ENCODE measurements at regions not wholly inside any gene's neighbourhood (a gene's known extent, or its start where the extent isn't known, plus 50 kb on each side); places are given as distances from the start of the nearest gene placed in this dataset.
"Not testable (repeated sequence)": the region's sequence is repeated elsewhere in the genome, so short reads cannot be mapped to it uniquely, and the experiment has no call there.

DNA sequence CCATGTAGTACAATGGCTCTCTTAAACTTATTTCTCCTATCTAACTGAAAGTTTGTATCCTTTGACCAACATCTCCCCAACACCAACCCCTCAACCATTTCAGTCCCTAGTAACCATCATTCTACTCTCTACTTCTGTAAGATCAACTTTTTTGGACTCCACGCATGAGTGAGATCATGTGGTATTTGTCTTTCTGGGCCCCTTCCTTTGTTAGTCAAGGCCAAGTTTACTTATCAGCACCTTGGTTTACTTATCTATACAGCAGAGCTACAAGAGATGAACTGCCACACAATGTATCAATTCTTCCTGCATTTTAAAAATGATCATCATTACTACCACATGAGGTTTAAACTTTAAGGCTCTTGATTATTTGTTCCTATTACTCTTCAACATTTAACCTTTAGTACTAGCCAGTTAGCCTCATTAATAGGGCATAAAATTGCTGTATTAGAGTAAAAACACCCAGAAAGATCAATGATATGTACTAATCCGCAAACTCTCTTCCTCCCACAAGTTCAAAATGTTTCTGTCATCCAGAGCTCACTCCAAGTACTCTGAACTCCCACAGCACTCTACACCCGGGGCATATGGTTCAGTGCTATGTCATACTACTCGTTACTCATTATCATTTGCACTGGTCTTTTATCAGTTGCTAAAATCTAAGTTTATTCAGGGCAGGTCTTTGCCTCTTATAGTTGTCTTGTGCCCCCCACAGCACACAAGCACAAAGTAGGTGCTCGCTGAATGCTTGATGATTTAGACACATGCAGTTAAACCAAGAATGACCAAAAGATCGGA lies 145.7 kb upstream of the ADAMTS3 start:
- intact Hi-C loops (cut with DNase I; ENCODE audit: low total_unique reads): no loop called here
- Histone ChIP-seq H3K27me3 (no peaks in the 10 kb centered on the region), H3K27ac (no peak overlapping the region), H3K4me1 (peaks cover 0 to 5% (median 0%) of the 10 kb centered on the region in 4 donors), H3K4me3 (no peak overlapping the region), H3K36me3 (no peaks in the 10 kb centered on the region), H3K9me3 (no peaks in the 10 kb centered on the region)
- no peak for TF ChIP-seq CTCF (IDR thresholded peaks at IDR 0.05)
- no peak for DNase-seq

- intact Hi-C loops (cut with DNase I; ENCODE audit: low total_unique reads): no loop called here
Measured at GRCh38 chr4:72712997-72713396, 144.0 kb upstream of the ADAMTS3 start.

DNA sequence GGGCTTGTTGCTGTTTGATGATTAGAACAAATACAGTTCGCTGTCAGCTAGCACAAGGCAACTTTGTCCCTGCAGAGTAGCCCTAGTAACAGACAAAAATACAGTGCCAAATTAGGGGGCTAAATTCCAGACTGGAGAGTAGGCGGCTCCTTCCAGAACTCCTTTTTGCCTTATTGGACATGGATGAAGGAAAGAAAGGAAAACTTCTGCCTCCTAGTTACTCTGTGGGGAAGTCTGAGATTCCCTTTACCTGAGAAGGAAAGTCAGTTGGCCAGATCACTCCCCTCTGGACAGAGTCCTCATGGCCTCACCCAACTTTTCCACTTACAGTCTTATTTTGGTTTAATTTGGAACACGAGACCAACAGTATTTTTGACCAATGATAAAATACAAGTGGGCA lies 140.5 kb upstream of the ADAMTS3 start:
- no peak for DNase-seq

More at GRCh38 chr4:72712997-72713396, 144.0 kb upstream of the ADAMTS3 start:
- Histone ChIP-seq H3K4me3 (no peak overlapping the region), H3K4me1 (peaks cover 0 to 8% (median 0%) of the 10 kb centered on the region in 4 donors), H3K36me3 (no peaks in the 10 kb centered on the region), H3K9me3 (no peaks in the 10 kb centered on the region), H3K27me3 (no peaks in the 10 kb centered on the region), H3K27ac (no peak overlapping the region)
- TF ChIP-seq CTCF (IDR thresholded peaks at IDR 0.05): no peak
- DNase-seq: no peak

DNA sequence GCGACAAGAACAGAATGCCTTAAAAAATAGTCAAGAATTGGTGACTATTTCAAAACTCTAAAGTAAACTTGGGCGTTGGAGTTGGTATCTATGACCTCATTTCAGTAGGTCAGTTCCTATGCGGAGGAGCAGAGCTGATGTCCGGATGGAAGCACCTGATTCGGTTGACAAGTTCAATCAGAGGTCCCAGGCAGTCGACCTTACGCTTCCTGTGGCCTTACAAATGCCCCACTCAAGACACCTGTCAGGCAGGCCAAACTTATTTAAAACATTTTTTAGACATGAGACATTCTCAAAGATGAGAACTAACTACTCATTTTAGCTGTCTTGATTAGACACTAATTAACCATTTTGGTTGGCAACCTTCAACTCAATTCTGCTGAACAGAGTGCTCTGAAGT lies 137.7 kb upstream of the ADAMTS3 start:
- intact Hi-C loops (cut with DNase I; ENCODE audit: low total_unique reads): no loop called here
- no peak for TF ChIP-seq CTCF (IDR thresholded peaks at IDR 0.05)
- peaks cover 0 to 3% (median 0%) of the 10 kb centered on the region in 4 donors for H3K4me1 ChIP-seq
- H3K4me3 ChIP-seq: no peak overlapping the region
- H3K36me3 ChIP-seq: no peaks in the 10 kb centered on the region
- H3K27me3 ChIP-seq: no peaks in the 10 kb centered on the region
- H3K9me3 ChIP-seq: no peaks in the 10 kb centered on the region
- H3K27ac ChIP-seq: no peak overlapping the region
- DNase-seq: no peak

More for the DNA sequence above, 140.5 kb upstream of the ADAMTS3 start:
- Histone ChIP-seq H3K36me3 (no peaks in the 10 kb centered on the region), H3K27me3 (no peaks in the 10 kb centered on the region), H3K27ac (no peak overlapping the region), H3K4me1 (peaks cover 0 to 8% (median 0%) of the 10 kb centered on the region in 4 donors), H3K9me3 (no peaks in the 10 kb centered on the region), H3K4me3 (no peak overlapping the region)
- intact Hi-C loops (cut with DNase I; ENCODE audit: low total_unique reads): no loop called here
- TF ChIP-seq CTCF (IDR thresholded peaks at IDR 0.05): no peak

DNA sequence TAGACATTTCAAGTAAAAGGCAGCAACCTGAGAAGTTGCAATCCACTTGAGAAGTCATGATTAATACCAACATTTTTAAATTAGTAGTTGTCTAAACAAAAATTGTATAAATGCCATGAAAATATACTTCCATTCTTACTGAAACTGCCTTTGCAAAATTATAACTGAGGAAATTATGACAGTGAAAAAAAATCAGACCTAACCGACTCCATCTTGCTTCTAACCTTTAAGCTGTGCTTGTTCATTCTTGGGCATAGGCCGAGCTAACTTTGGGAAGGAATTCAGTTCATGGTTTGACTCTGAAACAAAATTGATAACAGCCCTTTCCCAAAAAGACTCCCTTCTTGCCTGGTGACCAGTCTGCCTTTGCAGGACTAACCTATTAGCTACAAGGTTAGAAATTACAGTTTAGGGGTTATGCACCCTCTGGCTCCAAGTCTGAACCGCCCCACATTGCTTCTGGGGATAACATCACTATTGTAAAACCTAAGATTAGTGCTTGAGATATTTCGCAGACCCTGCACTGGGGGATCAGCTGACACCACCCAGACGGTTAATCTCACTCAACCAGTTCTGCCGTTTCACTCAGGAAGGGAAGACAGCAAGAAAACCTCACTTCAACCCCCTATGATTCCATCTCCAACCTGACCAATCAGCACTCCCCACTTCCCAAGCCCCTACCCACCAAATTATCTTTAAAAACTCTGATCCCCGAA lies 136.1 kb upstream of the ADAMTS3 start:
- H3K4me1 ChIP-seq; H3K36me3 ChIP-seq; H3K27ac ChIP-seq; H3K9me3 ChIP-seq; H3K4me3 ChIP-seq; H3K27me3 ChIP-seq; intact Hi-C loops (cut with DNase I; ENCODE audit: low total_unique reads); DNase-seq: not testable (repeated sequence)

GRCh38 chr4:72702948-72703347 lies 133.9 kb upstream of the ADAMTS3 start:
- Histone ChIP-seq H3K4me3 (no peak overlapping the region), H3K27me3 (no peaks in the 10 kb centered on the region), H3K36me3 (no peaks in the 10 kb centered on the region), H3K4me1 (no peaks in the 10 kb centered on the region), H3K9me3 (no peaks in the 10 kb centered on the region), H3K27ac (no peak overlapping the region)
- TF ChIP-seq CTCF (IDR thresholded peaks at IDR 0.05): no peak
- DNase-seq: no peak
- intact Hi-C loops (cut with DNase I; ENCODE audit: low total_unique reads): loop anchor here (2.0 kb wide), 1 partner anchor 316 kb away; no protein-coding TSS in a partner anchor
